SK-N-SH (cell line): ENCODE measurements at regions not wholly inside any gene's neighbourhood (a gene's known extent, or its start where the extent isn't known, plus 50 kb on each side); places are given as distances from the start of the nearest gene placed in this dataset.

Experiments
- CTCF ChIA-PET: fragments of 300-600, 350-600 bp; formaldehyde crosslinking; extraction: SDS; loops from one replicate; lab custom pipeline; 2021; lab: Yijun Ruan, JAX
- POLR2A ChIA-PET: fragments of 350-600 bp; sonication (Branson Sonifier 250); formaldehyde crosslinking; extraction: SDS; loops from one replicate; lab custom pipeline; 2020; ENCODE audit warnings: antibody characterized with exemption, inconsistent platforms; lab: Yijun Ruan, JAX
- DNase-seq: peaks from one replicate; pipeline ENCODE4 v3.0.0; 2012
- H2AFZ ChIP-seq: fragments of 200-600 bp; sonication (generic); 2 replicates; pipeline ENCODE4 v1.8.1; 2016; ENCODE audit warnings: antibody characterized with exemption, mild to moderate bottlenecking, low read depth
- H3F3A ChIP-seq: fragments of 200-600 bp; sonication (generic); replicated peaks from 2 replicates; pipeline ENCODE3; 2016; ENCODE audit warnings: antibody characterized with exemption, mild to moderate bottlenecking; ENCODE audit not compliant: insufficient read depth
- H3K27ac ChIP-seq, 2 experiments: fragments of 200-500 bp in 1 of 2; fragments of 200-600 bp in 1 of 2; sonication (Bioruptor generic) in 1 of 2; sonication (generic), shearing (Covaris generic) in 1 of 2; 2 replicates each; pipeline versions ENCODE4 v1.5.1 to v1.6.1; 2014 to 2016; ENCODE audit warnings: low read depth in 2 of 2, inconsistent platforms in 1 of 2, low read length in 1 of 2, mild to moderate bottlenecking in 1 of 2, mixed read lengths in 1 of 2
- H3K27me3 ChIP-seq: fragments of 200-600 bp; sonication (generic), shearing (Covaris generic); 2 replicates; pipeline ENCODE4 v1.6.1; 2016; ENCODE audit warnings: mixed run types; ENCODE audit not compliant: insufficient read depth
- H3K36me3 ChIP-seq, 2 experiments: fragments of 200-500 bp in 1 of 2; fragments of 200-600 bp in 1 of 2; sonication (Bioruptor generic) in 1 of 2; sonication (generic) in 1 of 2; replicated peaks in 1 of 2; 2 replicates each; pipeline versions ENCODE3 to v1.5.1; 2014 to 2016; ENCODE audit warnings: low read length in 1 of 2, mild to moderate bottlenecking in 1 of 2; ENCODE audit not compliant: insufficient read depth in 2 of 2, control insufficient read depth in 1 of 2
- H3K4me1 ChIP-seq, 2 experiments: fragments of 200-500 bp in 1 of 2; fragments of 200-600 bp in 1 of 2; sonication (Bioruptor generic) in 1 of 2; sonication (generic), shearing (Covaris generic) in 1 of 2; 2 replicates each; pipeline versions ENCODE4 v1.5.1 to v1.6.1; 2014 to 2016; ENCODE audit warnings: low read depth in 1 of 2, low read length in 1 of 2, mixed run types in 1 of 2; ENCODE audit not compliant: insufficient read depth in 2 of 2, control insufficient read depth in 1 of 2
- H3K4me2 ChIP-seq: fragments of 200-600 bp; sonication (generic), shearing (Covaris generic); 2 replicates; pipeline ENCODE4 v1.6.1; 2017; ENCODE audit warnings: mixed run types
- H3K4me3 ChIP-seq, 2 experiments: fragments of 200-500 bp in 1 of 2; fragments of 200-600 bp in 1 of 2; sonication (Bioruptor generic) in 1 of 2; sonication (generic), shearing (Covaris generic) in 1 of 2; 2 replicates each; pipeline versions ENCODE4 v1.5.1 to v1.8.1; 2014 to 2016; ENCODE audit warnings: low read depth in 2 of 2, inconsistent platforms in 1 of 2, low read length in 1 of 2, mild to moderate bottlenecking in 1 of 2, mixed read lengths in 1 of 2, moderate library complexity in 1 of 2
- H3K79me2 ChIP-seq: fragments of 200-600 bp; sonication (generic); 2 replicates; pipeline ENCODE4 v1.8.1; 2017; ENCODE audit warnings: mild to moderate bottlenecking; ENCODE audit not compliant: insufficient read depth
- H3K9ac ChIP-seq: fragments of 200-600 bp; sonication (generic); 2 replicates; pipeline ENCODE4 v1.6.1; 2017; ENCODE audit warnings: mixed run types
- H3K9me2 ChIP-seq: fragments of 200-600 bp; sonication (generic); 2 replicates; pipeline ENCODE4 v1.6.1; 2017; ENCODE audit warnings: mixed run types
- H3K9me3 ChIP-seq: fragments of 200-600 bp; sonication (generic); 2 replicates; pipeline ENCODE4 v1.6.1; 2017; ENCODE audit warnings: mixed run types, mild to moderate bottlenecking, moderate library complexity
- H4K20me1 ChIP-seq: fragments of 200-600 bp; sonication (generic); 2 replicates; pipeline ENCODE4 v1.6.1; 2017; ENCODE audit warnings: mild to moderate bottlenecking, mixed run types; ENCODE audit not compliant: insufficient read depth
- CTCF ChIP-seq: fragments of 200-600 bp; sonication (generic); IDR thresholded peaks from 2 replicates; pipeline ENCODE4 v1.6.1; 2017; ENCODE audit warnings: antibody characterized with exemption, mild to moderate bottlenecking, moderate library complexity
- ELF1 ChIP-seq: IDR thresholded peaks from 2 replicates; pipeline ENCODE4 v1.4.0; 2012
- EZH2phosphoT487 ChIP-seq: fragments of 200-600 bp; sonication (generic); IDR thresholded peaks from 2 replicates; pipeline ENCODE4 v1.6.1; 2017; ENCODE audit warnings: low read depth, mixed run types, mild to moderate bottlenecking, antibody characterized with exemption, moderate library complexity, borderline replicate concordance
- FOSL2 ChIP-seq: IDR thresholded peaks from 2 replicates; pipeline ENCODE4 v1.4.0; 2012; ENCODE audit warnings: low read depth, mild to moderate bottlenecking, moderate library complexity, borderline replicate concordance
- GABPA ChIP-seq: IDR thresholded peaks from 2 replicates; pipeline ENCODE4 v1.4.0; 2012; ENCODE audit warnings: low read depth, mild to moderate bottlenecking
- MEF2A ChIP-seq: IDR thresholded peaks from 2 replicates; pipeline ENCODE4 v1.4.0; 2012; ENCODE audit warnings: low read depth, borderline replicate concordance
- NFIC ChIP-seq: IDR thresholded peaks from 2 replicates; pipeline ENCODE4 v1.4.0; 2012; ENCODE audit warnings: borderline replicate concordance
- NRF1 ChIP-seq: IDR thresholded peaks from 2 replicates; pipeline ENCODE4 v1.6.1; 2012; ENCODE audit warnings: low read depth, mild to moderate bottlenecking, low read length
- POLR2AphosphoS5 ChIP-seq: IDR thresholded peaks from 2 replicates; pipeline ENCODE4 v1.6.1; 2012; ENCODE audit warnings: low read depth, low read length
- RCOR1 ChIP-seq: fragments of 150-350 bp; IDR thresholded peaks from 2 replicates; pipeline ENCODE4 v1.6.1; 2017; ENCODE audit warnings: antibody characterized with exemption, low read length
- RXRA ChIP-seq: IDR thresholded peaks from 2 replicates; pipeline ENCODE4 v1.4.0; 2012; ENCODE audit warnings: low read depth, mild to moderate bottlenecking, borderline replicate concordance
- SMC3 ChIP-seq: IDR thresholded peaks from 2 replicates; pipeline ENCODE4 v1.6.1; 2012; ENCODE audit warnings: low read depth, low read length, improper control_type of control experiment
- TAF1 ChIP-seq: IDR thresholded peaks from 2 replicates; pipeline ENCODE4 v1.6.1; 2012; ENCODE audit warnings: low read depth, mild to moderate bottlenecking, low read length, moderate library complexity, borderline replicate concordance
- TCF12 ChIP-seq: IDR thresholded peaks from 2 replicates; pipeline ENCODE4 v1.4.0; 2012
- TEAD4 ChIP-seq: IDR thresholded peaks from 2 replicates; pipeline ENCODE4 v1.4.0; 2012; ENCODE audit warnings: mild to moderate bottlenecking, borderline replicate concordance; ENCODE audit not compliant: insufficient read depth
- YY1 ChIP-seq: IDR thresholded peaks from 2 replicates; pipeline ENCODE4 v1.4.0; 2012; ENCODE audit warnings: low read depth, mild to moderate bottlenecking
- ZBTB33 ChIP-seq: IDR thresholded peaks from 2 replicates; pipeline ENCODE4 v1.4.0; 2012; ENCODE audit warnings: low read depth, borderline replicate concordance
- WGBS: methylation state at CpG from one replicate; pipeline ENCODE4 v1.1.6; 2017; ENCODE audit warnings: low lambda C conversion rate; 5-methylcytosine and 5-hydroxymethylcytosine counted together
- TF ChIP-seq, protein P1 (sequence below): fragments of 150-350 bp; IDR thresholded peaks from 2 replicates; pipeline ENCODE4 v1.6.1; 2016; ENCODE audit warnings: mild to moderate bottlenecking, low read depth, low read length
- TF ChIP-seq, protein P2 (sequence below): fragments of 150-350 bp; IDR thresholded peaks from 2 replicates; pipeline ENCODE4 v1.6.1; 2017; ENCODE audit warnings: antibody characterized with exemption, low read length, low read depth, borderline replicate concordance
- TF ChIP-seq, protein P3 (sequence below): IDR thresholded peaks from 2 replicates; pipeline ENCODE4 v1.6.1; 2012; ENCODE audit warnings: mild to moderate bottlenecking, low read depth, low read length, moderate library complexity

- H3F3A ChIP-seq = no peaks in the 10 kb centered on the region
- no peaks in the 10 kb centered on the region for H3K79me2 ChIP-seq
- 29% methylated on average over 2 of the region's 2 CpGs for WGBS
- no peaks in the 10 kb centered on the region for H4K20me1 ChIP-seq
- no peak overlapping the region for H3K4me2 ChIP-seq
- H3K27ac ChIP-seq = no peak overlapping the region
- no peaks in the 10 kb centered on the region for H3K36me3 ChIP-seq
- ChIA-PET POLR2A (no interaction called here), CTCF (interaction anchor here (1.1 to 1.2 kb wide), 2 partner anchors 212 to 298 kb away, joined by 4 to 5 read pairs; no protein-coding TSS in a partner anchor)
- H3K4me3 ChIP-seq = no peak overlapping the region
- H3K4me1 ChIP-seq = no peaks in the 10 kb centered on the region
- no peak overlapping the region for H3K9ac ChIP-seq
- TF ChIP-seq ELF1 (no peak), NRF1 (no peak), RCOR1 (no peak), YY1 (no peak), TEAD4 (no peak), ZBTB33 (no peak), FOSL2 (no peak), TCF12 (no peak), NFIC (no peak), EZH2phosphoT487 (no peak), MEF2A (no peak), TAF1 (no peak), POLR2AphosphoS5 (no peak), CTCF (no peak), GABPA (no peak), SMC3 (no peak), RXRA (no peak)
- TF ChIP-seq, protein P1, sequence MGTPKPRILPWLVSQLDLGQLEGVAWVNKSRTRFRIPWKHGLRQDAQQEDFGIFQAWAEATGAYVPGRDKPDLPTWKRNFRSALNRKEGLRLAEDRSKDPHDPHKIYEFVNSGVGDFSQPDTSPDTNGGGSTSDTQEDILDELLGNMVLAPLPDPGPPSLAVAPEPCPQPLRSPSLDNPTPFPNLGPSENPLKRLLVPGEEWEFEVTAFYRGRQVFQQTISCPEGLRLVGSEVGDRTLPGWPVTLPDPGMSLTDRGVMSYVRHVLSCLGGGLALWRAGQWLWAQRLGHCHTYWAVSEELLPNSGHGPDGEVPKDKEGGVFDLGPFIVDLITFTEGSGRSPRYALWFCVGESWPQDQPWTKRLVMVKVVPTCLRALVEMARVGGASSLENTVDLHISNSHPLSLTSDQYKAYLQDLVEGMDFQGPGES = no peak
- TF ChIP-seq, protein P2, sequence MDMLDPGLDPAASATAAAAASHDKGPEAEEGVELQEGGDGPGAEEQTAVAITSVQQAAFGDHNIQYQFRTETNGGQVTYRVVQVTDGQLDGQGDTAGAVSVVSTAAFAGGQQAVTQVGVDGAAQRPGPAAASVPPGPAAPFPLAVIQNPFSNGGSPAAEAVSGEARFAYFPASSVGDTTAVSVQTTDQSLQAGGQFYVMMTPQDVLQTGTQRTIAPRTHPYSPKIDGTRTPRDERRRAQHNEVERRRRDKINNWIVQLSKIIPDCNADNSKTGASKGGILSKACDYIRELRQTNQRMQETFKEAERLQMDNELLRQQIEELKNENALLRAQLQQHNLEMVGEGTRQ = no peak
- TF ChIP-seq, protein P3, sequence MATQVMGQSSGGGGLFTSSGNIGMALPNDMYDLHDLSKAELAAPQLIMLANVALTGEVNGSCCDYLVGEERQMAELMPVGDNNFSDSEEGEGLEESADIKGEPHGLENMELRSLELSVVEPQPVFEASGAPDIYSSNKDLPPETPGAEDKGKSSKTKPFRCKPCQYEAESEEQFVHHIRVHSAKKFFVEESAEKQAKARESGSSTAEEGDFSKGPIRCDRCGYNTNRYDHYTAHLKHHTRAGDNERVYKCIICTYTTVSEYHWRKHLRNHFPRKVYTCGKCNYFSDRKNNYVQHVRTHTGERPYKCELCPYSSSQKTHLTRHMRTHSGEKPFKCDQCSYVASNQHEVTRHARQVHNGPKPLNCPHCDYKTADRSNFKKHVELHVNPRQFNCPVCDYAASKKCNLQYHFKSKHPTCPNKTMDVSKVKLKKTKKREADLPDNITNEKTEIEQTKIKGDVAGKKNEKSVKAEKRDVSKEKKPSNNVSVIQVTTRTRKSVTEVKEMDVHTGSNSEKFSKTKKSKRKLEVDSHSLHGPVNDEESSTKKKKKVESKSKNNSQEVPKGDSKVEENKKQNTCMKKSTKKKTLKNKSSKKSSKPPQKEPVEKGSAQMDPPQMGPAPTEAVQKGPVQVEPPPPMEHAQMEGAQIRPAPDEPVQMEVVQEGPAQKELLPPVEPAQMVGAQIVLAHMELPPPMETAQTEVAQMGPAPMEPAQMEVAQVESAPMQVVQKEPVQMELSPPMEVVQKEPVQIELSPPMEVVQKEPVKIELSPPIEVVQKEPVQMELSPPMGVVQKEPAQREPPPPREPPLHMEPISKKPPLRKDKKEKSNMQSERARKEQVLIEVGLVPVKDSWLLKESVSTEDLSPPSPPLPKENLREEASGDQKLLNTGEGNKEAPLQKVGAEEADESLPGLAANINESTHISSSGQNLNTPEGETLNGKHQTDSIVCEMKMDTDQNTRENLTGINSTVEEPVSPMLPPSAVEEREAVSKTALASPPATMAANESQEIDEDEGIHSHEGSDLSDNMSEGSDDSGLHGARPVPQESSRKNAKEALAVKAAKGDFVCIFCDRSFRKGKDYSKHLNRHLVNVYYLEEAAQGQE = no peak
- DNase-seq = no peak
- no peaks in the 10 kb centered on the region for H3K27me3 ChIP-seq
- no peak overlapping the region for H2AFZ ChIP-seq
- no peaks in the 10 kb centered on the region for H3K9me2 ChIP-seq
- H3K9me3 ChIP-seq = no peaks in the 10 kb centered on the region
Measured at GRCh38 chr4:110296892-110297291, 98.5 kb upstream of the ELOVL6 start.
